ENCODE measurements at regions not wholly inside any gene's neighbourhood (a gene's known extent, or its start where the extent isn't known, plus 50 kb on each side); places are given as distances from the start of the nearest gene placed in this dataset.
"Not testable (repeated sequence)": the region's sequence is repeated elsewhere in the genome, so short reads cannot be mapped to it uniquely, and the experiment has no call there.

- Histone ChIP-seq H3K9me3 (ENCODE audit: control insufficient read depth, insufficient read depth, low read length) (no peaks in the 10 kb centered on the region), H3K27ac (ENCODE audit: low read length) (no peak overlapping the region), H3K27me3 (ENCODE audit: control insufficient read depth, insufficient read depth, low read length) (no peaks in the 10 kb centered on the region), H3K4me1 (ENCODE audit: control insufficient read depth, insufficient read depth, low read length) (no peaks in the 10 kb centered on the region; the same call in 1 of the 2 replicates), H3K36me3 (ENCODE audit: control insufficient read depth, insufficient read depth, low read length) (no peaks in the 10 kb centered on the region), H3K4me3 (ENCODE audit: low read length) (no peak overlapping the region)
- no peak for DNase-seq (ENCODE audit: low read depth, low spot score)
- WGBS (ENCODE audit: insufficient coverage, insufficient read length): no CpG with 5 or more reads among the region's 4 CpGs
Measured at GRCh38 chr2:84057917-84058560, 401.0 kb downstream of the SUCLG1 start.

DNA sequence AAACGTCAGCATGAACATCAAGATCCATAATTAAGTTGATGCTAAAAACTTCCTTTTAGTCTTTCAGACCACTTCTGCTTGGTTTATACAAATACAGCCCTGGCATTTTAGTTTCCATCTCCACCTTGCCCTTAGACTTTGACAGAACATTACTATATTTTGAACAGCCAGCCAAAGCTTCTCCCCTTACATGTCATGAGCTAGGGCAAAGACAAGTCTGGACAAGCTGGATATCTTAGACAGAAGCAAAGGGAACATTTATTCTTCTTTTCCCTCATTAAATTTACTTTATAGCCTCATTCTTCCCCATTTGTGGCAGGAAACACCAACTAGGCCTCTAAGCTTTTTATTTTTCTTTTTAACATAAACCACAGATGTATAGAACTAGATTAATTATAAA lies 403.3 kb downstream of the SUCLG1 start:
- DNase-seq (ENCODE audit: low read depth, low spot score): no peak
- Histone ChIP-seq H3K36me3 (ENCODE audit: control insufficient read depth, insufficient read depth, low read length) (no peaks in the 10 kb centered on the region), H3K27ac (ENCODE audit: low read length) (no peak overlapping the region), H3K9me3 (ENCODE audit: control insufficient read depth, insufficient read depth, low read length) (no peaks in the 10 kb centered on the region), H3K27me3 (ENCODE audit: control insufficient read depth, insufficient read depth, low read length) (no peaks in the 10 kb centered on the region), H3K4me3 (ENCODE audit: low read length) (no peak overlapping the region), H3K4me1 (ENCODE audit: control insufficient read depth, insufficient read depth, low read length) (no peaks in the 10 kb centered on the region; the same call in 1 of the 2 replicates)
- WGBS (ENCODE audit: insufficient coverage, insufficient read length): no CpG with 5 or more reads among the region's 1 CpG

DNA sequence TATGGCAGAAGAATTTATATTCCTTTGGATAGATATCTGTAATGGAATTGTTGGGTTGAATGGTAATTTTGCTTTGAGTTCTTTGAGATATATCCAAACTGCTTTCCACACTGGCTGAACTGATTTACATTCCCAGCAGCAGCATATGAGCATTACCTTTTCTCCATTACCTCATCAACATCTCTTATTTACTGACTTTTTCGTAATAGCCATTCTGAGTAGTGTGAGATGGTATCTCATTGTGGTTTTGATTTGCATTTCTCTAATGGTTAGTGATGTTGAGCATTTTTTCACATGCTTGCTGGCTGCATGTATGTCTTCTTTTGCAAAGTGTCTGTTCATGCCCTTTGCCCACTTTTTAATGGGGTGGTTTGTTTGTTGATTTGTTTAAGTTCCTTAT lies 404.5 kb downstream of the SUCLG1 start:
- not testable (repeated sequence) for H3K36me3 ChIP-seq (ENCODE audit: control insufficient read depth, insufficient read depth, low read length); DNase-seq (ENCODE audit: low read depth, low spot score); H3K9me3 ChIP-seq (ENCODE audit: control insufficient read depth, insufficient read depth, low read length); H3K4me1 ChIP-seq (ENCODE audit: control insufficient read depth, insufficient read depth, low read length); H3K27ac ChIP-seq (ENCODE audit: low read length); H3K4me3 ChIP-seq (ENCODE audit: low read length); H3K27me3 ChIP-seq (ENCODE audit: control insufficient read depth, insufficient read depth, low read length)
- no CpG with 5 or more reads among the region's 1 CpG for WGBS (ENCODE audit: insufficient coverage, insufficient read length)

- Histone ChIP-seq H3K27me3 (ENCODE audit: control insufficient read depth, insufficient read depth, low read length) (no peaks in the 10 kb centered on the region), H3K4me3 (ENCODE audit: low read length) (no peak overlapping the region), H3K36me3 (ENCODE audit: control insufficient read depth, insufficient read depth, low read length) (no peaks in the 10 kb centered on the region), H3K4me1 (ENCODE audit: control insufficient read depth, insufficient read depth, low read length) (no peaks in the 10 kb centered on the region; the same call in 1 of the 2 replicates), H3K27ac (ENCODE audit: low read length) (no peak overlapping the region), H3K9me3 (ENCODE audit: control insufficient read depth, insufficient read depth, low read length) (no peaks in the 10 kb centered on the region)
- WGBS (ENCODE audit: insufficient coverage, insufficient read length): no CpG with 5 or more reads among the region's 2 CpGs
- DNase-seq (ENCODE audit: low read depth, low spot score): no peak
Measured at GRCh38 chr2:84052913-84053312, 406.2 kb downstream of the SUCLG1 start.

DNA sequence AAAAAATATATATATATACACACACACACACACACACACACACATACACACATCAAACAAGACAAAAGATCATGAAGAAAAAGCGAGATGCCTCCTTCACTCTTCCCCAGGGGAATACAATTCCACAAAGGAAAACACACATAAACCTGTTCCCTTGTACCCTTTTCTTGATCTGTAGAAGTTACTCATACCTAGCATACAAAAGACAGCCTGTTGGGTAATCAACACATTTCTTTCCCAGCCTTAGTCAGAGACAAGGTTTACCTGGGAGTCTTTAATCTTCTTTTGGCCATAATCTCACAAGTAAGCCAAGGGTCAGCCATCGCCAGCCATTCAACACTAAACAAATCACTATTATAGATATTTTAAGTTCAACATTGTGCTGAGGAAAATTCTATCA lies 407.0 kb downstream of the SUCLG1 start:
- H3K27ac ChIP-seq (ENCODE audit: low read length): no peak overlapping the region
- DNase-seq (ENCODE audit: low read depth, low spot score): no peak
- no peaks in the 10 kb centered on the region; the same call in 1 of the 2 replicates for H3K4me1 ChIP-seq (ENCODE audit: control insufficient read depth, insufficient read depth, low read length)
- WGBS (ENCODE audit: insufficient coverage, insufficient read length): no CpG with 5 or more reads among the region's 2 CpGs
- H3K27me3 ChIP-seq (ENCODE audit: control insufficient read depth, insufficient read depth, low read length): no peaks in the 10 kb centered on the region
- no peaks in the 10 kb centered on the region for H3K9me3 ChIP-seq (ENCODE audit: control insufficient read depth, insufficient read depth, low read length)
- no peaks in the 10 kb centered on the region for H3K36me3 ChIP-seq (ENCODE audit: control insufficient read depth, insufficient read depth, low read length)
- no peak overlapping the region for H3K4me3 ChIP-seq (ENCODE audit: low read length)

DNA sequence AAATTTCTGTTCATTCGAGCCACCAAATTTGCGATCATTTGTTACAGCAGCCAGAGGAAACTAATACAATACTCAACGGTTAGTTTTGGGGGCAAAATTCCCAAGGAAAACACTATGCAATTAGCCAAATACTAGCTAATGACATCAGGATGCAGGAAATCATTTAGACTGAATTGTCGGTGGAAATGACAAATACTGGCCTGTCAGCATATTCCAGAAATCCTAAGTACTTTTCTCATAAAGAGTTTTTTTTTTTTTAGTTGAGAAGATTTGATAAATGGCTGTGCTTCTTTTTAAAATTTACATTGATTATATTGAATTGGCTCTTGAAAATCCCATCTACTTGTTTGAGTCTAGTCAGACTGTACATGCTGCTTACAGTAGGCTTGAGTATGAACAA lies 410.1 kb downstream of the SUCLG1 start:
- DNase-seq (ENCODE audit: low read depth, low spot score): no peak
- H3K27me3 ChIP-seq (ENCODE audit: control insufficient read depth, insufficient read depth, low read length): no peaks in the 10 kb centered on the region
- no peak overlapping the region for H3K4me3 ChIP-seq (ENCODE audit: low read length)
- no peak overlapping the region for H3K27ac ChIP-seq (ENCODE audit: low read length)
- no peaks in the 10 kb centered on the region; the same call in 1 of the 2 replicates for H3K4me1 ChIP-seq (ENCODE audit: control insufficient read depth, insufficient read depth, low read length)
- no CpG with 5 or more reads among the region's 4 CpGs for WGBS (ENCODE audit: insufficient coverage, insufficient read length)
- no peaks in the 10 kb centered on the region for H3K36me3 ChIP-seq (ENCODE audit: control insufficient read depth, insufficient read depth, low read length)
- H3K9me3 ChIP-seq (ENCODE audit: control insufficient read depth, insufficient read depth, low read length): no peaks in the 10 kb centered on the region

- no CpG with 5 or more reads among the region's 3 CpGs for WGBS (ENCODE audit: insufficient coverage, insufficient read length)
- H3K27me3 ChIP-seq (ENCODE audit: control insufficient read depth, insufficient read depth, low read length): no peaks in the 10 kb centered on the region
- H3K27ac ChIP-seq (ENCODE audit: low read length): no peak overlapping the region
- no peaks in the 10 kb centered on the region for H3K9me3 ChIP-seq (ENCODE audit: control insufficient read depth, insufficient read depth, low read length)
- no peak overlapping the region for H3K4me3 ChIP-seq (ENCODE audit: low read length)
- DNase-seq (ENCODE audit: low read depth, low spot score): no peak
- H3K36me3 ChIP-seq (ENCODE audit: control insufficient read depth, insufficient read depth, low read length): no peaks in the 10 kb centered on the region
- no peaks in the 10 kb centered on the region for H3K4me1 ChIP-seq (ENCODE audit: control insufficient read depth, insufficient read depth, low read length)
Measured at GRCh38 chr2:84041506-84041905, 417.6 kb downstream of the SUCLG1 start.

DNA sequence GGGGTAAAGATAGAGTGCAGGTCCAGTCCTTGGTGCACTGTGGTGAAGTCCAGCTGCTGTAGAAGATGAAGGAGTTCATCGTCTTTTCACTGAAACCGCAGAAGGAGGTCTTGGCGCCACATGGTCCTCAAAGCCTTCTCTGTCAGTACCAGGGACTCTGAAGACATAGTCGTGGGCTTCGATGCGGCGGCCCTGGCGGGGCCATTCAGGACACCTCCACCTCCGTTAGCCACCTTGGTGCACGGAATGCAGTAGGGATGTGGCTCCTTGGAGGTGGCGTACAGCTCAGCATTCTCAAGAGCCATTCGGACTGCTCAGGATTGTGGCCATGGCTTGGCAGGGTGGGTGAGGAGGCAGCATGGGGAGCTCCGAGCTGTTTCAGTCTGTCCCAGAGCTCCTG lies 418.8 kb downstream of the SUCLG1 start:
- no peak overlapping the region for H3K4me3 ChIP-seq (ENCODE audit: low read length)
- DNase-seq (ENCODE audit: low read depth, low spot score): no peak
- WGBS (ENCODE audit: insufficient coverage, insufficient read length): no CpG with 5 or more reads among the region's 13 CpGs
- no peaks in the 10 kb centered on the region for H3K36me3 ChIP-seq (ENCODE audit: control insufficient read depth, insufficient read depth, low read length)
- no peaks in the 10 kb centered on the region for H3K9me3 ChIP-seq (ENCODE audit: control insufficient read depth, insufficient read depth, low read length)
- H3K27me3 ChIP-seq (ENCODE audit: control insufficient read depth, insufficient read depth, low read length): no peaks in the 10 kb centered on the region
- no peak overlapping the region for H3K27ac ChIP-seq (ENCODE audit: low read length)
- H3K4me1 ChIP-seq (ENCODE audit: control insufficient read depth, insufficient read depth, low read length): no peaks in the 10 kb centered on the region

- Histone ChIP-seq H3K4me3 (ENCODE audit: low read length) (no peak overlapping the region), H3K9me3 (ENCODE audit: control insufficient read depth, insufficient read depth, low read length) (no peaks in the 10 kb centered on the region), H3K36me3 (ENCODE audit: control insufficient read depth, insufficient read depth, low read length) (no peaks in the 10 kb centered on the region), H3K27me3 (ENCODE audit: control insufficient read depth, insufficient read depth, low read length) (no peaks in the 10 kb centered on the region), H3K27ac (ENCODE audit: low read length) (no peak overlapping the region), H3K4me1 (ENCODE audit: control insufficient read depth, insufficient read depth, low read length) (no peaks in the 10 kb centered on the region)
- WGBS (ENCODE audit: insufficient coverage, insufficient read length): no CpG with 5 or more reads among the region's 2 CpGs
- DNase-seq (ENCODE audit: low read depth, low spot score): no peak
Measured at GRCh38 chr2:84038866-84039265, 420.2 kb downstream of the SUCLG1 start.

DNA sequence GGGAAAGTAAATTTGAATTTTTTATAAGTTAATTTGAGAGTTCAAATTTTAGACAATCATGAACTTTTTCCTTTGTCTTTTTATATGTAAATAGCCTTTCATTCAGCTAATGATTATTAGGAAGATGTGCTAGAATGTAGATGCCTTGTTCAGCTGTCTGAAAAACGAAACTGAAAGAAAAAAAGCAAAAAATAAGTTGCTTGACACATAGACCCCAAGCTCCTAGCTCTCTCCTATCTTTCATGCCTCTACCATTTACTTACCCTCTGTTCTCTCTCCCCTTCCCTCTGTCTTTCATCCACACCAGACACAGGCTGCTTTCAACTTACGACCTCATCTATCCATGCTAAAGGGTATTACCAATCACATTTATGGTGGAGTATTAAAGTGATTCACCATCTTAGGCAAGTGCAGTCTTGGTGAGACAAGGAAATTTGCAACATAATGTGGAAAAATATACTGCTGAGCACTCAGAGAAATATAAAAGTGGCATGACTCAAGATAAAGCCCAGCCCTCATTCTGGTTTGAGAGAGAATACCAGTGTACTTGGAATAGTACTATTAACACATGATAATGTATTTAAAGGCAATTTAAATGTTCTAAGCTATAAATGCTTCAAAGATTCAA lies 425.6 kb downstream of the SUCLG1 start:
- no peak for DNase-seq (ENCODE audit: low read depth, low spot score)
- no peak overlapping the region for H3K4me3 ChIP-seq (ENCODE audit: low read length)
- WGBS (ENCODE audit: insufficient coverage, insufficient read length): no CpG with 5 or more reads among the region's 2 CpGs
- H3K36me3 ChIP-seq (ENCODE audit: control insufficient read depth, insufficient read depth, low read length): no peaks in the 10 kb centered on the region
- H3K9me3 ChIP-seq (ENCODE audit: control insufficient read depth, insufficient read depth, low read length): no peaks in the 10 kb centered on the region
- no peak overlapping the region for H3K27ac ChIP-seq (ENCODE audit: low read length)
- H3K4me1 ChIP-seq (ENCODE audit: control insufficient read depth, insufficient read depth, low read length): no peaks in the 10 kb centered on the region
- H3K27me3 ChIP-seq (ENCODE audit: control insufficient read depth, insufficient read depth, low read length): no peaks in the 10 kb centered on the region

Measured in iPS DF 6.9 (cell line).